NCI-H2107 (cell line): ENCODE measurements at regions not wholly inside any gene's neighbourhood (a gene's known extent, or its start where the extent isn't known, plus 50 kb on each side); places are given as distances from the start of the nearest gene placed in this dataset.

Experiments used
- DNase-seq: peaks from one replicate; lab custom pipeline; 2025; lab: John Stamatoyannopoulos, UW

- DNase-seq, result no peak
Measured at GRCh38 chr7:13035233-13035632, 347.8 kb downstream of the ARL4A start.

GRCh38 chr7:13036256-13036780 lies 348.9 kb downstream of the ARL4A start:
- no peak for DNase-seq

- DNase-seq, result no peak
Measured at GRCh38 chr7:13037216-13037615, 349.8 kb downstream of the ARL4A start.

- no peak for DNase-seq
Measured at GRCh38 chr7:13041368-13041988, 354.0 kb downstream of the ARL4A start.

- no peak for DNase-seq
Measured at GRCh38 chr7:13042605-13043236, 355.3 kb downstream of the ARL4A start.

- DNase-seq, result no peak
Measured at GRCh38 chr7:13044309-13044708, 356.9 kb downstream of the ARL4A start.

- no peak for DNase-seq
Measured at GRCh38 chr7:13047061-13047460, 359.6 kb downstream of the ARL4A start.

- DNase-seq, result no peak
Measured at GRCh38 chr7:13049946-13050345, 362.5 kb downstream of the ARL4A start.

- no peak for DNase-seq
Measured at GRCh38 chr7:13050703-13051102, 363.3 kb downstream of the ARL4A start.

- DNase-seq, result no peak
Measured at GRCh38 chr7:13055732-13056368, 368.4 kb downstream of the ARL4A start.

- no peak for DNase-seq
Measured at GRCh38 chr7:13057462-13058200, 370.2 kb downstream of the ARL4A start.

- DNase-seq, result no peak
Measured at GRCh38 chr7:13060173-13060572, 372.7 kb downstream of the ARL4A start.

- no peak for DNase-seq
Measured at GRCh38 chr7:13061115-13061514, 373.7 kb downstream of the ARL4A start.

GRCh38 chr7:13062631-13063030 lies 375.2 kb downstream of the ARL4A start:
- no peak for DNase-seq

- DNase-seq, result no peak
Measured at GRCh38 chr7:13067036-13067435, 379.6 kb downstream of the ARL4A start.

- no peak for DNase-seq
Measured at GRCh38 chr7:13068032-13068431, 380.6 kb downstream of the ARL4A start.

GRCh38 chr7:13069841-13070240 lies 382.4 kb downstream of the ARL4A start:
- DNase-seq, result no peak

- no peak for DNase-seq
Measured at GRCh38 chr7:13072014-13072413, 384.6 kb downstream of the ARL4A start.

- DNase-seq, result no peak
Measured at GRCh38 chr7:13077466-13077865, 390.0 kb downstream of the ARL4A start.

GRCh38 chr7:13078105-13078504 lies 390.7 kb downstream of the ARL4A start:
- no peak for DNase-seq

- no peak for DNase-seq
Measured at GRCh38 chr7:13090959-13091358, 403.5 kb downstream of the ARL4A start.

- no peak for DNase-seq
Measured at GRCh38 chr7:13091974-13092707, 404.7 kb downstream of the ARL4A start.
